Colon (tissue), 2 donors: ENCODE measurements at regions not wholly inside any gene's neighbourhood (a gene's known extent, or its start where the extent isn't known, plus 50 kb on each side); places are given as distances from the start of the nearest gene placed in this dataset.

Source experiments
- FAIRE-seq: peaks from 2 replicates; lab custom pipeline; 2012; peaks lifted over from hg19 to GRCh38; lab: Jason Lieb, UNC
- donor health status: control.
- donor health status: control.

DNA sequence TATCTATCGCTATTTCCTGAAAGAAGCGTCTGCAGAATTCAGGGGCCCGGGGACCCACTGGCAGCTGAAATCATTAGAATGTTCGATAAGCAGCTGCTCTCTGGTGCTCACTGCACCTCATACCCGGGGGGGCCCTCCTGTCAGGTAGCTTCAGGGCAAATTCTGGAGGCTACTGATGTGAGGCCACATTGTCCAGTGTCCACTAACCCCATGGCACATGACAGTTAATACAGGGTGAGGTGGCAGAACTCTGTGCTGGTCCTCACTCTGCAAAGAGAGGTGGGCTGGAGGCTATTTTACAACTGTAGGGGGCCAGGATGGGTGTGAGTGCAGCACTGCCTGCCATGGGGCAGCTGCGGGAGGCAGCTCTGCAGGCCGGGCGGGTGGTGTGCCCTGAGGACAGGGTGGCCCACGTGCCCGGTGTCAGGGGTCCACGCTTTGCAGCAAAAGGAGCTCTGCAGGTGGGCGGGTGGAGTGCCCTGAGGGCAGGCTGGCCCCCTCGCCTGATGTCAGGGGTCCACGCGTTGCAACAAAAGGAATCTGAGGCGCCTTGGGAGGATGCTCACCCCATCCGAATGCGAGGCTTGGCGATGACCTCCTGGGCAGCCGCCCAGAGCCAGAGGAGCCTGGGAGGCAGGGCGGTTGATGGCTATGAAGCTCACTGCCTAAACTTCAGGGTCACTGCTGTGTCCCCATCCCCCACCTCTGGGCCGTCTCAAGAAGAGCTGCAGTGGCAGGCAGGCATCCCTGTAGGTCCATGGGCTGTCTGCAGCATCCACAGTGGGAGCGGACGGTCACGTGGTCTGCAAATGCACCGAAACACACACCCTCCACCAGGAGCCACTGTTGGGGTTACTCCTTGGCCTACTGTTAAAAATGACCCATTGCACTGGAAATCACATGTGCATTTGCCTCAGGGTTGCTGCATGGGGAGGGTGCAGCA lies 207.0 kb upstream of the SALL3 start:
- FAIRE-seq: no peak

- FAIRE-seq: no peak
These were observed 206.3 kb upstream of the SALL3 start for GRCh38 chr18:78773303-78773755.

- no peak for FAIRE-seq
These were observed 205.8 kb upstream of the SALL3 start for GRCh38 chr18:78773819-78774218.

- no peak for FAIRE-seq
These were observed 204.9 kb upstream of the SALL3 start for GRCh38 chr18:78774741-78775141.

DNA sequence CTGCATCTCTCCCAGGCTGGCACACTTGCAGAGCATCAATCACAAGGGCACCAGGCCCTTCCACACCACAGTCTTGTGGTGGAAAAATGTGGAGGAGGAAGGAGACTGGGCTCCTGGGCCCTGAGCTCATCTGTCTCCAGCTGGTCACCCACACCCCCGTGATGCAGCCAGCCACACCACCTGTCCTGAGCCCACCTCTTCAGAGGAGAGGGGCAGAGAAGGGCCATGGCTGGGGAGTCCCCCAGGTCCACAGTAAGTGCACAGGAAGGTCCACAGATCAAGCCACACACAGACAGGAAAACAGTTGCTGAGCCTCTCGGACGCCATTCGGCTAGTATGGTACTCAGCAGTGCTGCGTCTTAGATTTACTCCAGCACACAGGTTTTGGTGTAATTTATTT lies 203.5 kb upstream of the SALL3 start:
- no peak for FAIRE-seq

DNA sequence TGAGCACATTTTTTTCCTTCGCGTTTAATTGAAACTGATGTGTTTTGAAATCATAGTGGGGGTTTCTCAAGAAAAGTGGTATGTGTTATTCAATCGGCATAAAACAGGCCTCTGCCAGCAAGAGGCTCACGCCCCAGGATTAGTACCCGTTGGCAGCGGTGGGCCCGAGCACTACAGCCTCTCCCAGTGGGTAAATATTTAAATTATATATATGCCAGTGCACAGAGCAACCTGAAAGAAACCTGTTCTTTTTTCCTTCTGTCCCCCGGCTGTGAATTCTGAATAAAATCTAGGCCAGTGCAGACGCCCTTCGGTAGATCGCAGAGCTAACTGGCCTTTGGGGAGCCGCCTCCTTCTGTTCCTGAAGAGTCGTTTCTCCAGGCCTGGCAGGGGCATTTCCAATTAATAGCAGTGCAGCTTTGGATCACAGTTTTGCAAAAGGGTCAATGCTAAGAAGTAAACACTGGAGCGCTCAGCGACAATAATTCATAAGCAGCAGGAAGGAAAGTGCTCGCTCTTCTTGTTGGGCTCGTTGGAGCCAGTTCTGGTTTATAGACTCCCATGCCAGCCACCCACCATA lies 202.8 kb upstream of the SALL3 start:
- no peak for FAIRE-seq

- FAIRE-seq: no peak
These were observed 201.6 kb upstream of the SALL3 start for GRCh38 chr18:78777992-78778391.

- FAIRE-seq: no peak
These were observed 201.0 kb upstream of the SALL3 start for GRCh38 chr18:78778651-78779050.

- FAIRE-seq: no peak
These were observed 199.5 kb upstream of the SALL3 start for GRCh38 chr18:78779996-78780718.

GRCh38 chr18:78780719-78781600 lies 198.7 kb upstream of the SALL3 start:
- no peak for FAIRE-seq

GRCh38 chr18:78781601-78781960 lies 198.0 kb upstream of the SALL3 start:
- no peak for FAIRE-seq

- FAIRE-seq: no peak
These were observed 196.6 kb upstream of the SALL3 start for GRCh38 chr18:78782951-78783563.

DNA sequence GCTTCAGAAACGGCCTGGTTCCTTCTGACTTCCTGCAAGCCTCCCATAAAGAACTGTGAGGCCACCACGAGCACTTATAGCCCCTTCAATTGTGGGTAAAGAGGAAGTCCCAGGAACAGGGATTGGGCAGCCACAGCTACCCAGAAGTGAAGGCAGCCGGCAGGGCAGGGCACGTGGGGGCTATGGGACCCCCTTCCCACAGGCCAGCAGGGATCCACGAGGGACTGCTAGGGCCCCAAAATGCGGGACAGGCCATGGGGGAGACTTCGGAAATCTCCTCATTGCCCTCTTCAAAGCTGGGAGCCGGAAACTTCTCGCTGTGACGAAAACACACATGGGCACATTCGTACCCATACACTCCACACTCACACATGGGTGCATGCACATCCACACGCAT lies 196.1 kb upstream of the SALL3 start:
- FAIRE-seq: no peak

DNA sequence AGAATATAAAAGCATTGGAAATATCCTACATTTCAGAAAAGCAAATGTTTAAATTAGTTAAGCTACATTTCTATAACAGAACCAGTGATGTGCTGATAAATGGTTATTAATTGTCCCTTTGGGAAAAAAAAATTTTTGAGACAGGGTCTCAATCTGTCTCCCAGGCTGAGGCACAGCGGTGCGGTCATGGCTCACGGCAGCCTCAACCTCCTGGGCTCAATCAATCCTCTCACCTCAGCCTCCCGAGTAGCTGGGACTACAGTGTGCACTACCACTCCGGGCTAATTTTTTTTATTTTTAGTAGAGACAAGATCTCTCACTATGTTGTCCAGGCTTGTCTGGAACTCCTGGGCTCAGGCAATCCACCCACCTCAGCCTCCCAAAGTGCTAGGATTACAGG lies 194.8 kb upstream of the SALL3 start:
- FAIRE-seq: no peak

DNA sequence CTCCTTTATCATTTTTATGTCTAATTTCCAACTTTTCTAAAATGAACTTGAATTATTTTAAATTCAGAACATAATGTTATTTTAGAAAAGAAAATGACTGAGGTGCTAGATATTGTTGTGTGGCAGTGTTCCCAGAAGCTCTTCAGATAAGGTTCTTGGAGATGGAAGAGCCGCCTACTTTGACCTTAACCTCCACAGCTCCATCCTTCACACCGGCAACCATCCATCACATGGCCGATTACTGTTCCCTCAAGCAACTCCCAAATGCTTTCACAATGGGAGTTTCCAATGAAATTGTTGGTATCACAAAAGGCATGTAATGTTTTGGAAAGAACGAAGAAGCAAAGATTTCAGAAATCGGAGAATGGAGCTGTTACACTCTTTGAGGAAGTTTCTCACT lies 193.9 kb upstream of the SALL3 start:
- FAIRE-seq: no peak

GRCh38 chr18:78786776-78787175 lies 192.8 kb upstream of the SALL3 start:
- FAIRE-seq: no peak

GRCh38 chr18:78787751-78788150 lies 191.9 kb upstream of the SALL3 start:
- FAIRE-seq: no peak

DNA sequence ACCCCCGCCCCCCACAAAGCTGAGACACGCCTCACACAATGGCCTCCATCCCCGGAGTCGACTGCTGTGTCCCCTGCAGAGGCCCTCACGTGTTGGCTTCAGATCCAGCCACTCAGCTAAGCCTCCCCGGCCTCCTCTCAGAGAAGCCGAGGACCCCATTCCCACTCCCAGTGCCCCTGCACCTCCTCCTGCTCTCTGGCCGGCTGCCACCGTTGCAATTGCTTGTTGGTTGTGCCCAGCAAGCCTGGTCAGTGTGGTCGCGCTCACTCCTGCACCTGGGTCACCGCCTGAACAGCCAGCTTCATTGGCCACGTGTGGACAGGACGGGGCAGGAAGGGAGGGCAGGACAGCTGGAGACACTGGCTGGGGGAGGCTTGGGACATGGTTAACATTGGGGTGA lies 191.5 kb upstream of the SALL3 start:
- no peak for FAIRE-seq

- no peak for FAIRE-seq
These were observed 189.8 kb upstream of the SALL3 start for GRCh38 chr18:78789850-78790249.

DNA sequence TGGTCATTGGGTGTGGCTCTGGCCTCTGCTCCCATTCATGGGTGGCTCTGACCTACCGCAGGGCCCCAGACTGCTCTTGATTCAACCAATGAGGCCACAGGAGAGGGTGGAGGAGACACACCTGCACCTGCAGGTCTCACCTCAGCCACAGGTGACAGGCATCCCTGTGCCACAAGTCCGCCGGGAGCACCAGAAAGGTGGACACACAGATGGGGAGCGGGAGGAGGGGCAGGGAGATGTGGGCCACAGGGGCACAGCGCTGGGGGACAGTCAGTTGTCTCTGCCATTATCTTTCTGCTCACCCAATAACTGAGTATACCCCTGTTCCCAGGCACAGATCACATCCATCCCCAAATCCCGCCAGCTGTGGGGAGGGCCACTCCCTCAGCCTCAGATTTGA lies 189.1 kb upstream of the SALL3 start:
- FAIRE-seq: no peak

DNA sequence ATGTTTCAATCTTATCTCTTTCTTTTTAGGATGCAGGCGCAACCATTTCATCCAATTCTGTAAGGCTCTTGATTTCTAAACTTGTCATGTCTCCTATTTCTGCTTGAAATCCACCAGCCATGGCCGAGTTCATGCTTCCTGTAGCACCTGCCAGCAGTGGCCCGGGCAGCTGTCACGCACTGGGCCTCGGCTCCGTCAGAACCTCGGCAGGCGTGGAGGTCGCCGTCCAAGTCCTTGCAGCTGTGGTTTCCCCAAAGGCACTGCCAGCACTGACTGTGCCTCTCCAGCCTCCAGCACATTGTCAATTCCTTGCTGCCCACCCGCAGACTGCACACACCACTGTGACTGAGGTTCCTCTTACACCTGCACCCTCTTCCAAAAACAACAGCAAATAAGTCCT lies 188.7 kb upstream of the SALL3 start:
- no peak for FAIRE-seq

GRCh38 chr18:78792094-78792493 lies 187.5 kb upstream of the SALL3 start:
- no peak for FAIRE-seq
